Stimulated activated CD4-positive, alpha-beta T cell treated with anti-CD3 and anti-CD28 coated beads, Interleukin-15, amount 100 ng/mL, for 24 hours (primary cell): ENCODE measurements at regions not wholly inside any gene's neighbourhood (a gene's known extent, or its start where the extent isn't known, plus 50 kb on each side); places are given as distances from the start of the nearest gene placed in this dataset.
"Not testable (repeated sequence)": the region's sequence is repeated elsewhere in the genome, so short reads cannot be mapped to it uniquely, and the experiment has no call there.

Experiments used
- DNase-seq: peaks from one replicate; pipeline ENCODE4 v3.0.0-alpha.2; 2020

DNA sequence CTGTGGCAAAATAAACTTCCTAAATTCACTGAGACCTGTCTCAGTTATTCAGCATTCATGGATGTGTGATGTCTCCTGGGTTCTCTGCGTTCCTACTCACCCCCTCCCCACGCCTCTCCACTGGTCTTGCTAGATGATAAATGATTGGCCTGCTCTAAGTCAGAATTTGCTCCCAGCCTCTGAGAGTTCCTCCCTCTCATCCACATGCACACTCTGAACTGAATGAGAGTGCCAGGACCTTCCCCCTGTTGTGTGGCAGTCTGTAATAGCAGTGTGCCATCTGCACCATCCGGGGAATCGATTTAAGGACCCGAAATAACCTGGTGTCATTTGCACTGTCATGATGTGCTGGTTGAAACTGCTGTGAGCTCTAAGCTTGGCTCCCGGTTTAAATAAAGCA is 135.8 kb upstream of the AFDN start:
- DNase-seq, result no peak

DNA sequence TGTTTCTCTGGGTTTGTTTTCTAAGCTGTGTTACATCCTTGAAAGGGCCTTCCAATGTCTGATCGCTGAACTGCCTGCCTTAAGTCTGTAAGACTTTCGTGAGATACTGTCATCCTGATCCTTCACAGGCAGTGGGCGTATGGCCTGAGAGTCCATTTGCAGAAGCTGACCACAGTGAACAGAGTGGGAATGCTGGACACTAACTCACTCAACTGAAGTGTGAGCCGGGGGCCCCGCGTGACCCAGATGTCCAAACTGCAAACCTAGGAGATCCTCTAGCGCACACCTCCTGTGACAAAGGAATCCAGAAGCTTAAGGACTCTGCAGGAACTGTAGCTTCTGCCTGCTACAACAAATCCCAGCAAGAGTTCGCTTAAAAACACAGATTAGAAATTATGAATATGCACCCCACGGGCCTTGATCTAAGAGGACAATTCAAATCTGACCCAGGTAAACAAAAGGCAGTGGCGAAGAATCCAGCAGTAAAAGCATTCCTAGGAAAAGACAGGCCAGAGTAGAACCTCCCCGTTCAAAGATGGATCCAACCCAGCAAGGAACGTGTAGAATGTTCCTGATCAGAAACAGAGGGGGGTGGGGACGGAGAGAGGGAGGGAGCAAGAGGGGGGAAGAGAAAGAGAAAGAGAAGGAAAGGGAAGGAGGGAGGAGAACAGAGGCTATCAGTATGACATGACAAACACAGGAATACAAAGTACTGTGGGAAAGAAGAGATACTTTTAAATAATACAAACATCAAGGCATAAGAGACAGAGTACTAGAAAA is 135.0 kb upstream of the AFDN start:
- no peak for DNase-seq

DNA sequence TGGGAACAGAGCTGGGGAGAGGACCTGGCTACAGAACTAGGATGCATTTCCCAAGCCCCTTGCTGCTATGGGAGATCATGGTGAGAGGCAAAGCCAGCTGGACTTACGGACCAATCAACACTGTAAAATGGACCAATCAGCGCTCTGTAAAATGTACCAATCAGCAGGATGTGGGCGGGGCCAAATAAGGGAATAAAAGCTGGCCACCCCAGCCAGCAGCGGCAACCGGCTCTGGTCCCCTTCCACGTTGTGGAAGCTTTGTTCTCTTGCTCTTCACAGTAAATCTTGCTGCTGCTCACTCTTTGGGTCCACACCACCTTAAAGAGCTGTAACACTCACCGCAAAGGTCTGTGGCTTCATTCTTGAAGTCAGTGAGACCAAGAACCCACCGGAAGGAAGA is 133.2 kb upstream of the AFDN start:
- not testable (repeated sequence) for DNase-seq

DNA sequence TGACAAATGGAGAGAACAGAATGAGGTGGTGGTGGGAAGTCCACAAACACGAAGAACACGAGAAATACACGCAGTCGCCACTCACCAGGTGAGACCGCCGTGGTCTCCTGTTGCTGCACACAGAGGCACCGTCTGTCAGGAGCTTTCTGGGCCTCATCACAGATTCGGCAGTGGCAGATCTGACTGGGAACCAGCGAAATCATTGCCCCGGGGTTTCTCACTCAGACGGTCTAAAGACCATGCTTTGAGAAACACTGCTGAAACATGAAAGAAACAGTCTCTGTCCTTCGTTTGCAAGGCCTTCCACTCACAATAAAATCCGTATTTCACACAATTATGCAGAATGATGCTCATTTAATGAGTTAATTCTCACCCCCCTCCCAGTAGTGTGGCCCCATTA is 130.9 kb upstream of the AFDN start:
- no peak for DNase-seq

DNA sequence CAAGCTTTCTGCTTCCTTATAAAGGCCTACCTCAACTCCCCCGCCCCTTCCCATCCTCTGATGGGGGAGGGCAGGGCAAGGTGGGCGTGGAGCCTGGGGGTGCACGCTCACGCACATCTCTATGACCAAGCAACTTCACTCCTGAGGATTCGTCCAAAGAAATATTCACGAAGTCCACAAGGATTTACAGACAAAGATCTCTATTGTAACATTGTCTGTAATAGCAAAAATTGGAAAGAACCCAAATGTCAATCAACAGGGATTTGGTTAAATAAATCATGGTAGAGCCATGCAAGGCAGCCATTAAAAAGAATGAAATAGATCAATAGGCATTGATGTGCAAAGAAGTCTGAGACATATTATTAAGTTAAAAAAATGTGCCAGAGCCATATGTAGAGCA is 130.4 kb upstream of the AFDN start:
- DNase-seq, result no peak

DNA sequence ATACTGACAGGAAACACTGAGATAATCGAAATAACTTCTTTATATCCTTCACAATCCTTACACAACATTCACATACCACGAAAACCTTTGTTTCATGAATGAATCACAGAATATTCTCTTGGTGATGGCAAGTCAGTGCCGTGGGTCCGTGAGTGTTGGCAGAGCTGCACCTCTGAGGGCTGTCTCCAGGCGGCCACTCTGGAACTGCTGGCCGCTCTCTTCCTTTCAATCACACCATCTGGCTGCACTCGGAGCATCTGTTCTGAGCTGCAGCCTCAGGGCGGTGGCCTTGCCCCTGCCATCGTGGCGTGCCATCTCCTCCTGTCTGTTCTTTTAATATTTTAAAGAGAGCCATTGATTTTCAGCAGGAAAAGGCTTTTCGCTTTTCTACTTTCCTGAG is 129.4 kb upstream of the AFDN start:
- no peak for DNase-seq

DNA sequence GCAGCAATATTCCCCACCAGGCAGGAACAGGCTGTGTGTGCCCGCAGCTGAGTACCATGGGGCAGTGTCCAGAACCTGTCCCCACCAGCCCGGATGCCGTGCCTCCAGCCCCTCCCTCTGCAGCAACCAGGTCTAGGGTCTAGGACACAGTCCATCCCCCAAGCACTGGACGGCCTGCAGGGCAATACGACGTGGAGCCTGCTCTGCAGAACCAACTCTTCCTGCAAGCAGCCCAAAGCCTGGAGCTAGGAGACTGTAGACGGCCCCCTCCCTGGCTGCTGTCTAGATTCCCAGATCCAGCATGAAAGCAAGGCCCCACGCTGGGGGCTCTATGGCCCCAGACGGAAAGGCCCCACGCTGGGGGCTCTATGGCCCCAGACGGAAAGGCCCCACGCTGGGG is 128.2 kb upstream of the AFDN start:
- DNase-seq, result no peak

DNA sequence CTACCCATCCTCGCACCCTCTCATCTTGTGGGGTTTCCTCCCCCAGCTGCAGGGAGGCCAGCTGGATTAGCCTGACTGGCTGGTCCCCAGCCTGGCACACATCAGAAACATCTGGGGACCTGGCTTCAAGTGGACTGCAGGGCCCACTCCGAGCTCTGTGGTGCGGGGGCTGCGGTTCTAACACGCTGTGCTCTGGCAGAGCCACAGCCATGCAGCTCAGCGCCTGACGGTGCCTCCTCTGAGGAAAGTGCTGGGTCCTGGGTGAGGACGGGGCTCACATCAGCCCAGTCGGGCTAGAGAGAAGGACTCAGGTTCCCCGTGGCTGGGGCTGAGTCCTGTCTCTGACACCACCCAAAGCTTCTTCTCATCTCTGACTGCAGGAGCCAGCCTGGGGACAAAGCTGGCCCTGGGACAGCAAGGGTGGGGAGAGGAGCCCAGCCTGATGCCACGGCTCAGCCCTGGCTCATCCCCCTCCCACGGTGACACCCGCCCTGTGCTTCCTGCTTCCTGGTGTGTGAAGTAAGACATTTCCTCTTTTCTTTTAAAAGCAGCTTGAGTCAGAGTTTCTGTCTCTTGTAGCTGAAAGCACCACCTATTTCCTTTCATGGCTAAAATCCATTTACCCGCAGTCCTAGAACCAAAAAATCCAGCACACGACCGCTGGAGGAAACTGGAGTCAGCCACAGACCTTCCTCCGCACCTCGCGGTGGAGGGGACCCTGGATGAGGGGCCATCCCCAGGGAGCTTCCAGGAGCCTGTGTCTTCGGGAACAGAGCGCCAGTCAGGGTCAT is 127.4 kb upstream of the AFDN start:
- DNase-seq, result peak; percentile 77

DNA sequence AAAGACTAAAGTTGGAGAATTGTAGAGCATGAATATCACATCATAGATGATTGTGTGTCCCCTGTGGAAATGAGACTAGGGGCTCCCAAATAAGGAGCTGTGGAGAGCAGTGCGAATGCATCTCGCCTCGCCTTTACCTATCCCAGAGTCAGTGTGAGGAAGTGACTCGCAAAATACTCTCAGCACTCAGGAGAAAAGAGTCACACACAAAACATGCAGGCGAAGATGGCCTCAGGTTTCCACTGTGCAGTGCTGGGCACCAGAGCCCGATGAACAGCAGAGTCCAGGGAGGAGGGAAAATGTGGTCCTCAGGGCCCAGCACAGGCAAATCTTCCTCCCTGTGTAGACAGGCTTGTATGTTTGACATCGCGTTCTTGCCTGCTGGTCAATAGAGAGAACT is 126.5 kb upstream of the AFDN start:
- no peak for DNase-seq

DNA sequence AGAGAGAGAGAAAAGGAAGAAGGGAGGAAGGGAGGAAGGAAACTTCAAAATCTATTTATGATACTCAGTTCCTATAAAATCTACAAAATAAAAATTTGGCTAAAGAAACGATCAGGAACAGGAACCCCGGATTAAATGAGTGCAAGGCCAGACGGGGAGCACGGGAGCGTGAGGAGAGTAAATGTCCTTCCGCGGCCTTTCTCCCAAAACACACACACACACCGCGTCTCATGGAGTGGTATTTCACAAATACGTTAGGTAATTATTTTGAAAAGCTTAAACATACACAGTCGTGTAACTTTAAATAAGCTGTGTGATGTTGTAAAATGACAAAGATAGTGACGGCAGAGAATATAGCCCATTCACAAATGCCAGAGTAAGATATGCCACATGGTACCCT is 125.7 kb upstream of the AFDN start:
- no peak for DNase-seq

DNA sequence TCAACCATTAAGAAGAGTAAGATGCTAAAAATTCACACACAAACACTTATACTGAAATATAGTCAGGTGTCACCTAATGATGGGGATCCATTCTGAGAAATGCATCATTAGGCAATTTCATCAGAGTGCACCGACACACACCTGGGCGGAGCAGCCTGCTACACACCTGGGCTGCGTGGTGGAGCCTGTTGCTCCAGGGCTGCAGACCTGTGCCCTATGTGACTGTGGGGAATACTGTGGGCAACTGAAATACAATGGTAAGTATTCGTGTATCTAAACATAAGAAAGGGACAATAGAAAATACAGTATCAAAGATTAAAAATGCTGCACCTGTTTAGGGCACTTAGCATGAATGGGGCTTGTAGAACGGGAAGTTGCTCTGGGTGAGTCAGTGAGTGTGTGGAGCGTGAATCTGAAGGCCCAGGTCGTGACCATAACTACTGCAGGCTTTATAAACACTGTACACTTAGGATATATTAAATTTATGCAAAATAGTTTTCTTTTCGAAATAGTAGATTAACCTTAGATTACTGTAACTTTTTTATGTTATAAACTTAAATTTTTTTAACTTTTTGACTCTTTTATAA is 124.4 kb upstream of the AFDN start:
- no peak for DNase-seq

DNA sequence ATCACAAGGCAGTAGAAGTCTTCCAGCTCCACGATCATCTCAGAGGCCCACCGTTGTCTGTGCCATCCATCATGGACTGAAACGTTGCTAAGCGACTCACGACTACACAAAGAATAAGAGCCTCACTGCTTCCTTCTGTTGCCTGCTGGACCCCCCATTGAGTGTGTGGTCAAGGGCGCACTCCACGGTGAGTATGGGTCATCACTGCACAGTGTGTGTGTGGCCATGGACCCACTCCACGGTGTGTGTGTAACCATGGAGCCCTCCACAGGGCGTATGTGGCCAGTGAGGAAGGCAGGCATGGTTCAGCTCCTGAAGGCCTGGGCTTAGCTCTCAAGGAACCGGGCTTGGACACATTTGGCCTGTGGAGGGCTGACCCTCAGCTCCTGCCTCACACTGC is 123.4 kb upstream of the AFDN start:
- DNase-seq, result no peak

DNA sequence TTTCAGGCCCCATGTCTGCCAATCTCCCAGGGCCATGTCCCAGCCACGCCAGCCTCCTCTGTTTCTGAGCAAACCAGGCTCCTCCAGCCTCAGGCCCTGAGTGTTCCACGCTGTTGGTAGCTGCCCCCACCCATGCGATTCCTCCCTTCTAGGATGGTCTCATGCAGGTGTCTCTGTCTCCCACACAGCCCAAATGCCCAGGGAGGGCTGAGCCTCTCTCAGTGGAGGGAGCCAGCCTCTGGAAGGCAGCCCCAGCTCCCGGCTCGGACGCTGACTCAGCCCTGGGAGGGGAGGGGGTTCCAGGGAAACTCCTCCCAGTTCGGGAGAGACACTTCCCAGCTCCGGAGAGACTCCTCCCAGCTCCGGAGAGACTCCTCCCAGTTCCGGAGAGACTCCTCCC is 122.9 kb upstream of the AFDN start:
- peak; percentile 14 for DNase-seq

DNA sequence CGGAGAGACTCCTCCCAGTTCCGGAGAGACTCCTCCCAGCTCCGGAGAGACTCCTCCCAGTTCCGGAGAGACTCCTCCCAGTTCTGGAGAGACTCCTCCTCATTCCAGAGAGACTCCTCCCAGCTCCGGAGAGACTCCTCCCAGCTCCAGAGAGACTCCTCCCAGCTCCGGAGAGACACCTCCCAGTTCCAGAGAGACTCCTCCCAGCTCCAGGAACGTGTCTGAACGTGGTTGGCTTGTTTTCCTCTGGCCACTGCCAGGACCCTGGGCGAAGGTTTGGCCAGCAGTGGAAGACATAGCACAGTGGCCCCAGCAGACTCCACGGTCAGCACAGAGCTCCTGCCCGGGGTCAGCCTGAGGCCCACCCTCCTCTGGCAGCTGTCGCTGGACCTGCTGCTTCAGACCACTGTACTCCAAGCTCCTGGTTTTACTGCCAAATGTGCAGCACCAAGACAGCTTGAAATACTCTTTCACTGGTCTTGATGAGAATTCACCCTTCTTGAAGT is 122.3 kb upstream of the AFDN start:
- DNase-seq, result no peak

DNA sequence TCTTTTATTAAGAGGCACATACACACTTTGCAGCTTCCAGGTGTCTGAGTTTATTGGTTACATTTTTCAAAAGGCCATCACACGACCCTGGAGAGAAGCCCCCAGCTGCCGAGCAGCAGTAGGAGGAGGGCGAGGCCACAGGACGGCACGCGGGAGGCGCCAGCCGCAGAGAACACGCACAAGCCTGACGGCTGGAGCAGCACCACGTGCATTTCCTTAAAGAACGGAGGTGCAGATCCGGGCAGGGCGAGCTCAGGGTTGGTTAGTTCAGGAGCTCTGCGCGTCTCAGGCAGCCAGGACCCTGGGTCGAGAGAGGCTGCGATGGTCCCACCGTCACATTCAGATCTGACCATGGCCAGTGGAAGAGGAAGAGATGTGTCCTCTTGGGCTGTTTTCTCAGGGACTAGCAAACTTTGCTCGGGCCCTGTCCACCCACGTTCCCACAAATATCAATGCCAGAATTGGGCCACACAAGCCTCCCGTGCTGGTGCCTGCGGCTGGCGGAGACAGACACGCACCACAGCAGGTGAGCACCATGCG is 121.4 kb upstream of the AFDN start:
- DNase-seq, result no peak

DNA sequence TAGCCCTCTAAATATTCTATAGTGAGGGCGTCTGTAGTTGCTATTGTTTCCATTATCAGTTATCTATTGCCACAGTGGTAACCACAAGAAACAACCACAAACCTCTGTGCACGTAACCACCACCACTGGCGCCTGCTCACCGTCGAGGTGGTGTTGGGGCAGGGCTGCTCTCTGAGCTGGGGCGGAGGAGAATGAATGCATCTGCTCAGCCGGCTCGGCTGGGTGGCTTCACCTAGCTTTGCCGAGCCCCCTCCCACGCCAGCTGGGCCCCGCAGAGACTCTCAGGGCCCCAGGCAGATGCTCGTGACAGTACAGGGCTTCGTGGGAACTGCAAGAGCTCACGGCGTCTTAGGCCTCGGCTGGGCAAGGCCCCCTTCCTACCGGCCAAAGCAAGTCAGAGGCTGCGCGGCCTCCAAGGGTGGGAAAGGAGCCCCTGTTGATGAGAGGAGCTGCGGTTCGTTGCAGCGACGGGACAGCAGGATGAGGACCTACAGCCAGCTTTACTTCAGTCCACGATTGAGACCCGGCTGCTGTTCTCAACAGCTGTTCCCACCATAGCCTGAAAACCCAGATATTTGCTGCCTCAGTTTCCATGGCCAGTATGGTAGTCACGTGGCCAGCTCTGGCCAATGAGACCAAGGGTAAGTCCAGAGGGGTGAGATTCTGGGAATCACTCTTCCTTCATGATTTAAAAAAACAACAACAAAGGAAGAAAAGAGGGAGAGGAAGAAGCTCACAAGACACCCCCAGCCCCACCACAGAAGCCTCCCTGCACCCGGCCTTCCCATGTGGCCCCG is 120.2 kb upstream of the AFDN start:
- peak; percentile 81 for DNase-seq

DNA sequence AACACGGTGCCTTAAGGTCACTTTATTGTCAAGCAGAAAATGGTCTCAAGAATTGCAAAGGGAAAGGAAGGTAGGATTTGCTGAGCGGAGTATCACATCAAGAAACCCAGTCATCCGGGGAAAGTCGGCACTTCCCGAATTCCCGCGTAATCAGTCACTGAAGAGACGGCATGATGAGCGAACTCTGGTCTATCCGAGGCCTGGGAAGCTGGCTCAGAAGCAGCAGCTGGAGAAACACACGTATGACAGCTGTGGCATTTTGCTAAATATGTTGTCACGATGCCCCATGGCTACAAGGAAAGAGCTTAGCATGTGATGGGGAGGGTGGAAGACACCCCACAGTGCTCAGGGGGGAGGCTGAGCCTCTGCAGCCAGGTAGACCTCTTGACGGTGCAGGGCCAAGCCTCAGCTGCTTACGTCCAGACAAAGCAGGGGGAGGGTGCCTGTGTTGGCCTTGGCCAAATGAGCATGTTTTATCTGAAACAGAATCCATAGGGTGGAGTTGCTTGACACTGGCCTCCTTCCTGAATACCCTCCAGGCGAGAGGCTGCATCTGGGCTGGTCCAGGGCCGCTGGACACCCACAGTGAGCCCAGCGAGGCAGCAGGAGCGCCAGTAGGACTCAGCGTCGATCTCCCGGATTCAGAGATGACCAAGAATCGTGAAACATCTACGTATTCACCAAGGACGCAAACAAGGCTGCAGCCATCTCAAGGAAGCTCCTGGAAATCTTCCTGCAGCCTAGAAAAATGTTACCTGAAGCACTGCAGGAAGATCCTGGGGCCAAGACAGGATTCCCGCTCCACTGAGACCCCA is 118.8 kb upstream of the AFDN start:
- DNase-seq, result no peak

DNA sequence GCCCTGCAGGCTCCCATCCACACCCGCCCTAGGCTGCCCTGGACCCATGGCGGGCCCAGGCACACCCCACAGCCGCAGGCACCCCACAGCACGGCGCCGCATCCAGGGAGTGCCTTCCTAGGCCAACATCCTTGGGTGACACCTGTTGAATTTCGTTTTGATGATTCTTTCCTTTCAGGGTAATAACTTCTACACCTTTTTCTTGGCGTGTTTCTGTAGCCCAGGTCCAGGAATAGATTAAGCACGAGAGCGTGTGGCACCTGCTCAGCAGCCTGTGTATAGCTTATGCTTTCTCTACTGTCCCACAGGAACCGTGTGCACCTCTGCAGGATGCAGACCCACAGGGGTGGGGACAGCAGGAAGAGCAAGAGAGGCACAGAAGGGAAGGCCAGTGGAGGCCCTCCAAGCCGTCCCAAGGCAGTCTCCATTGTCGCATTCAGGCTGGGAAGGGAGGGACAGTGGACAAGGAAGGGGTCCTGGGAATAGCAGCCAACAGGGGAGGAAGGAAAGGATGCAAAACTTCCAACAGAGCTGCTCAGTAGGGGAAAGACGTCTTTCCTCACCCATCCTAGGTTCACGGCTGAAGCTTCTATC is 118.1 kb upstream of the AFDN start:
- DNase-seq, result no peak

DNA sequence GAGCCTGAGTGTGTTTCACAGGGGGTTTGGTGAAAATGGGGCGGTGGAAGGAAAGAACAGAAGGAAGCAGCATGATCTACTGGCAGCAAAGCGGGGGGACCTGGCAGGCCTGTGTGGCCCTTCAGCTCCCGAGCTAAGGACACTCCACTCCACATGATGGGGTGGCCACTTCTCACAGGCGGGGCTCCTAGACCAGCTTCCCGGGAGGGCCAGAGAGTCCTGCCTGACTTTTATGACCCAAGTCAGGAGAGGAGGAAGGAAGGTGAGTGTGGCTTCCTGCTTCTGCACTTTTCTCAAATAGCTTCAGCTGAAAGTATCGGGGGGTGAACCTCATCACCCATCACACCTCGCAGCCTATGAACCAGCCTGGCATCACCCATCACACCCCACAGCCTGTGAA is 117.5 kb upstream of the AFDN start:
- DNase-seq, result no peak

DNA sequence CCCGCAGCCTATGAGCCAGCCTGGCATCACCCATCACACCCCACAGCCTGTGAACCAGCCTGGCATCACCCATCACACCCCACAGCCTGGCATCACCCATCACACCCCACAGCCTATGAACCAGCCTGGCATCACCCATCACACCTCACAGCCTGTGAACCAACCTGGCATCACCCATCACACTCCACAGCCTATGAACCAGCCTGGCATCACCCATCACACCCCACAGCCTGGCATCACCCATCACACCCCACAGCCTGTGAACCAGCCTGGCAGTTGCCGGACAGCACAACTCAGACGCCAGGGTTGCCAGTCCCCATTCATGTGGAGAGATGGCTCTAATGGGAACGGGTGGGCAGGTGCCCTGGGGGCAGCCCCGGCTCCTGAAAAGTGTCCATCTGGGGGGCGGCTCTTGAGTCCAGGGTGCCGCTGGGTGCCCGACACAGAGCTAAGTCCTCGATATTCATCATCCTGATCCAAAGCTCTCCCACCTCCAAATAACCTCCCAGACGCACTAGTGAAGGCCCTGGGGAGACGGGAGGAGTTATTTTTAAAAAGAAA is 116.9 kb upstream of the AFDN start:
- not testable (repeated sequence) for DNase-seq

DNA sequence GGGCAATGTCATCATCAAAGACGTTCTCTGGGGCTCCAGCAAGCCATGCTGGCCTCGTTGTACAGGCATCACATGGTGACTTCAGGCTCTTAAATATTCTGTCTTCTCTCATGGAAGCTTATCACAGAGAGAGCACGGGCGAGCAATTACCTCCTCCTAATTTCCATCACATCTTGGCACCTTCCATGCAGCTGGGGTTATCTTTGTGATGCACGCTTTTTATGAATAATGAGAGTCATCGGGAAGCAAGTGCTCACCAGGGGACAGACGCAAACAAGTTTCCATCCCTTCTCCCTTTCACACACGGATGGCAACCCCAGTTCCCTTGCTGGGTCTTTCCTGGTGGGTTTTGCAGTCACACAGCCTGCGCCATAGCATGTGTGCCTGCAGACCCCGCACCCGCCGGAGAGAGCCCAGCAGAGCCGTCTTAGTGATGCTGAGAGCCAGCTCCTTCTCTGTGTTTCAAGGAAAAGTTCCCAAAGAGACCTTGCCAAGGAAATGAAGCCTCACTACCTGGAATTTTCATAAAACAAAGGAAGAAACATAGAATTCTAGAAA is 116.3 kb upstream of the AFDN start:
- no peak for DNase-seq
